HepG2 (cell line): ENCODE measurements at regions not wholly inside any gene's neighbourhood (a gene's known extent, or its start where the extent isn't known, plus 50 kb on each side); places are given as distances from the start of the nearest gene placed in this dataset.

Experiments
- ATAC-seq: fragments of 200-7000 bp; cut with Tn5 transposase; 3 replicates; pipeline ENCODE4 v1.9.1; 2020; ENCODE audit warnings: mild to moderate bottlenecking, moderate library complexity
- BruUV-seq: library from RNA; stranded (reverse); fragments of 400-500 nt; replicated peaks from 2 replicates; lab custom pipeline; 2021; lab: Mats Ljungman, UMichigan
- CTCF ChIA-PET: fragments of 300-600 bp; formaldehyde crosslinking; extraction: SDS; loops from one replicate; lab custom pipeline; 2021; ENCODE audit warnings: low total read pairs, inconsistent platforms, low intra/inter-chr PET ratio; lab: Yijun Ruan, JAX
- POLR2A ChIA-PET: fragments of 350-600 bp; sonication (Branson Sonifier 250); formaldehyde crosslinking; loops from one replicate; lab custom pipeline; 2020; ENCODE audit warnings: antibody characterized with exemption, inconsistent platforms; lab: Yijun Ruan, JAX
- DNase-seq: peaks from one replicate; pipeline ENCODE4 v3.0.0-alpha.2; 2015; ENCODE audit warnings: low spot score
- FAIRE-seq: peaks from 3 replicates; lab custom pipeline; 2011; peaks lifted over from hg19 to GRCh38; lab: Jason Lieb, UNC
- H2AFZ ChIP-seq: one replicate; pipeline ENCODE4 v1.6.1; 2011; ENCODE audit warnings: low read length, inconsistent platforms
- H3K27ac ChIP-seq: fragments of 300-600 bp; 3 replicates; pipeline ENCODE4 v1.8.0; 2011; ENCODE audit warnings: mixed run types, mild to moderate bottlenecking, mixed read lengths, low read length, inconsistent platforms; ENCODE audit not compliant: insufficient read depth; ENCODE audit errors: extremely low read length
- H3K27me3 ChIP-seq, 2 experiments: fragments of 200-600 bp in 1 of 2; 2 replicates in 1 of 2; 3 replicates in 1 of 2; pipeline versions ENCODE4 v1.6.0 to v1.8.0; 2011; ENCODE audit warnings: low read length in 2 of 2, mild to moderate bottlenecking in 2 of 2, moderate library complexity in 2 of 2, inconsistent platforms in 1 of 2; ENCODE audit not compliant: insufficient read depth in 2 of 2, control insufficient read depth in 1 of 2
- H3K36me3 ChIP-seq, 2 experiments: fragments of 200-600 bp in 1 of 2; replicated peaks in 1 of 2; 2 replicates in 1 of 2; 3 replicates in 1 of 2; pipeline versions ENCODE4 v1.5.1 to v1.8.0; 2011; ENCODE audit warnings: low read length in 2 of 2, inconsistent platforms in 1 of 2; ENCODE audit not compliant: insufficient read depth in 2 of 2, control insufficient read depth in 1 of 2
- H3K4me1 ChIP-seq: 2 replicates; pipeline ENCODE4 v1.5.1; 2012; ENCODE audit warnings: low read length, inconsistent platforms; ENCODE audit not compliant: insufficient read depth
- H3K4me2 ChIP-seq: 2 replicates; pipeline ENCODE4 v1.6.0; 2011; ENCODE audit warnings: low read depth, low read length, inconsistent platforms
- H3K4me3 ChIP-seq, 3 experiments: fragments of 200-600 bp in 1 of 3; sonication (generic), shearing (Covaris generic) in 1 of 3; replicated peaks in 1 of 3; 2 replicates each; pipeline ENCODE4 v1.5.1; 2011 to 2016; ENCODE audit warnings: low read length in 3 of 3, inconsistent platforms in 2 of 3, low read depth in 2 of 3, mild to moderate bottlenecking in 2 of 3, control low read depth in 1 of 3, mixed read lengths in 1 of 3; ENCODE audit not compliant: insufficient read depth in 1 of 3
- H3K79me2 ChIP-seq: one replicate; pipeline ENCODE4 v1.6.1; 2011; ENCODE audit warnings: low read length, inconsistent platforms; ENCODE audit not compliant: insufficient read depth
- H3K9ac ChIP-seq: 2 replicates; pipeline ENCODE4 v1.6.0; 2011; ENCODE audit warnings: mild to moderate bottlenecking, low read depth, low read length, inconsistent platforms; ENCODE audit not compliant: insufficient read depth
- H3K9me3 ChIP-seq: 2 replicates; pipeline ENCODE4 v1.5.1; 2012; ENCODE audit warnings: mild to moderate bottlenecking, low read length
- H4K20me1 ChIP-seq: 2 replicates; pipeline ENCODE4 v1.6.0; 2011; ENCODE audit warnings: inconsistent platforms, mild to moderate bottlenecking, low read length, moderate library complexity; ENCODE audit not compliant: insufficient read depth
- ELF3 ChIP-seq: IDR thresholded peaks from 2 replicates; pipeline ENCODE4 v1.6.1; 2016; ENCODE audit warnings: missing genetic modification reagents, missing compliant biosample characterization
- FOXJ3 ChIP-seq: sonication (generic); formaldehyde crosslinking; IDR thresholded peaks from 2 replicates; pipeline ENCODE4 v1.4.0; 2020; ENCODE audit warnings: missing genetic modification reagents, mild to moderate bottlenecking, borderline replicate concordance
- NONO ChIP-seq, 2 experiments: fragments of 450-650 bp in 1 of 2; sonication (generic) in 1 of 2; formaldehyde crosslinking in 1 of 2; IDR thresholded peaks in 1 of 2; conservative IDR thresholded peaks in 1 of 2; 2 replicates each; pipeline versions ENCODE4 v1.6.1 to v1.8.0; 2017 to 2022; ENCODE audit warnings: mild to moderate bottlenecking in 1 of 2, missing genetic modification reagents in 1 of 2, moderate library complexity in 1 of 2
- NR2F1 ChIP-seq, 2 experiments: fragments of 450-650 bp in 1 of 2; formaldehyde crosslinking in 1 of 2; IDR thresholded peaks; 2 replicates each; pipeline versions ENCODE4 v1.5.0 to v1.6.1; 2016 to 2020; ENCODE audit warnings: mild to moderate bottlenecking in 1 of 2, missing compliant biosample characterization in 1 of 2, missing genetic modification reagents in 1 of 2, moderate library complexity in 1 of 2
- YEATS4 ChIP-seq: sonication (generic); formaldehyde crosslinking; IDR thresholded peaks from 2 replicates; pipeline ENCODE4 v1.4.0; 2020; ENCODE audit warnings: missing genetic modification reagents, borderline replicate concordance
- ZBTB20 ChIP-seq: sonication (generic); formaldehyde crosslinking; IDR thresholded peaks from 2 replicates; pipeline ENCODE4 v1.8.1; 2023; ENCODE audit warnings: missing genetic modification reagents, low read depth, mild to moderate bottlenecking, borderline replicate concordance
- ZBTB42 ChIP-seq: sonication (generic); formaldehyde crosslinking; IDR thresholded peaks from 2 replicates; pipeline ENCODE4 v1.5.0; 2020; ENCODE audit warnings: mild to moderate bottlenecking, missing genetic modification reagents
- ZFP36L1 ChIP-seq: sonication (generic); formaldehyde crosslinking; IDR thresholded peaks from 2 replicates; pipeline ENCODE4 v1.8.0; 2022; ENCODE audit warnings: mild to moderate bottlenecking, missing genetic modification reagents, moderate library complexity
- ZNF354B ChIP-seq: sonication (generic); formaldehyde crosslinking; IDR thresholded peaks from 2 replicates; pipeline ENCODE4 v1.8.0; 2022; ENCODE audit warnings: mild to moderate bottlenecking, missing genetic modification reagents
- ZNF484 ChIP-seq: sonication (generic); formaldehyde crosslinking; IDR thresholded peaks from 2 replicates; pipeline ENCODE4 v1.5.1; 2020; ENCODE audit warnings: mild to moderate bottlenecking, low read depth, missing genetic modification reagents, borderline replicate concordance
- ZNF556 ChIP-seq: sonication (generic); formaldehyde crosslinking; IDR thresholded peaks from 2 replicates; pipeline ENCODE4 v1.4.0; 2020; ENCODE audit warnings: mild to moderate bottlenecking, missing genetic modification reagents, borderline replicate concordance
- ZNF746 ChIP-seq: sonication (generic); formaldehyde crosslinking; IDR thresholded peaks from 2 replicates; pipeline ENCODE4 v1.8.0; 2022; ENCODE audit warnings: mild to moderate bottlenecking, missing genetic modification reagents
- ZNF878 ChIP-seq: sonication (generic); formaldehyde crosslinking; IDR thresholded peaks from 2 replicates; pipeline ENCODE4 v1.8.1; 2023; ENCODE audit warnings: mild to moderate bottlenecking, missing genetic modification reagents, moderate library complexity
- ZSCAN25 ChIP-seq: sonication (generic); formaldehyde crosslinking; IDR thresholded peaks from 2 replicates; pipeline ENCODE4 v1.8.0; 2022; ENCODE audit warnings: mild to moderate bottlenecking, missing genetic modification reagents
- WGBS: methylation state at CpG from one replicate; pipeline ENCODE4 v1.1.6; 2017; ENCODE audit warnings: low lambda C conversion rate; 5-methylcytosine and 5-hydroxymethylcytosine counted together
- in situ Hi-C: cut with HindIII; loops from 2 replicates; pipeline ENCODE4 v1.10.0; 2017; ENCODE audit warnings: low pct_unique_long_range_greater_than_20kb; ENCODE audit not compliant: extremely low pct_ligation_motif_present
- intact Hi-C: fragments of 100-400 bp; cut with micrococcal nuclease; formaldehyde crosslinking; loops from one replicate; pipeline ENCODE4 v1.10.0; 2022; ENCODE audit not compliant: unreplicated experiment

GRCh38 chr7:87001214-87001613 lies 58.2 kb downstream of the ELAPOR2 start:
- Histone ChIP-seq H2AFZ (no peak overlapping the region), H3K4me3 (no peak overlapping the region), H3K4me1 (no peaks in the 10 kb centered on the region), H3K4me2 (no peak overlapping the region), H3K9ac (no peak overlapping the region), H3K36me3 (no peaks in the 10 kb centered on the region), H4K20me1 (no peaks in the 10 kb centered on the region), H3K27ac (no peak overlapping the region), H3K9me3 (no peaks in the 10 kb centered on the region), H3K27me3 (no peaks in the 10 kb centered on the region), H3K79me2 (peaks cover 1% of the 10 kb centered on the region)
- no peak for TF ChIP-seq ZBTB20 (CRISPR knock-in tag)
- no peak for TF ChIP-seq FOXJ3 (CRISPR knock-in tag)
- no peak for TF ChIP-seq ZNF354B (CRISPR knock-in tag)
- TF ChIP-seq NR2F1 (CRISPR knock-in tag; IDR thresholded peaks at IDR 0.05): no peak
- TF ChIP-seq ZNF878 (CRISPR knock-in tag): no peak
- TF ChIP-seq ZBTB42 (CRISPR knock-in tag): no peak
- TF ChIP-seq ELF3 (CRISPR knock-in tag): no peak
- no peak for TF ChIP-seq ZNF746 (CRISPR knock-in tag)
- in situ Hi-C loops: no loop called here
- POLR2A ChIA-PET: no interaction called here
- intact Hi-C loops: no loop called here
- ATAC-seq (no peak), DNase-seq (no peak), FAIRE-seq (no peak)
- CTCF ChIA-PET: no interaction called here
- WGBS: 73% methylated on average over 2 of the region's 2 CpGs
- BruUV-seq: no TSS peak

DNA sequence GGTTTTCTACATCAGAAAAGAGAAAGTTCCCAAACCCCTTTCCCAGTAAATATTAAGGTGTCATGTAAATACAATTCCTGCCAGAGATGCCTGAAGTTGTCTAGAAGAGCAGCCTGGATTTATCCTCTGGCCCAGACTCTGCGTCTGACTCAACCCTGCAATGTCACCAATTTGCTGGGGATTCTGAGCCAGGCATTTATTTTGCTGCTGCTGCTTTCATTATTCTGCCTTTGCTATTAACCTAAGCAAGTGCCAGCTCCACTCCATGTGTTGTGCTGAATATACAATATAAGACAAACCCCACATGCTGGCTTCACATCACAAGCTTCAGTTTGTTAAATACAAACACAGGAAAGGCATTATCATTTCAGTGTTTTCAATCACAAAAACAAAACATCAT lies 59.1 kb downstream of the ELAPOR2 start:
- Histone ChIP-seq H3K36me3 (no peaks in the 10 kb centered on the region), H3K4me1 (no peaks in the 10 kb centered on the region), H3K79me2 (peaks cover 1% of the 10 kb centered on the region), H3K9ac (no peak overlapping the region), H2AFZ (no peak overlapping the region), H3K27me3 (no peaks in the 10 kb centered on the region), H3K27ac (no peak overlapping the region)
- in situ Hi-C loops: no loop called here
- intact Hi-C loops: no loop called here
- no peak for DNase-seq
- CTCF ChIA-PET: no interaction called here
- TF ChIP-seq ZSCAN25 (CRISPR knock-in tag) (no peak), ZNF556 (no peak), NONO (IDR thresholded peaks at IDR 0.05) (no peak), NONO (CRISPR knock-in tag; conservative IDR thresholded peaks at IDR 0.05) (no peak), ZNF484 (no peak), ZFP36L1 (CRISPR knock-in tag) (no peak), YEATS4 (no peak)
- TF ChIP-seq, all 625 proteins: peak for 0
- 40% methylated on average over 1 of the region's 1 CpG for WGBS
- FAIRE-seq (no peak), ATAC-seq (no peak)
- Histone ChIP-seq H4K20me1 (no peaks in the 10 kb centered on the region), H3K4me2 (no peak overlapping the region), H3K9me3 (no peaks in the 10 kb centered on the region), H3K4me3 (no peak overlapping the region)
- BruUV-seq: no TSS peak
- POLR2A ChIA-PET: no interaction called here
